Naive thymus-derived CD4-positive, alpha-beta T cell (primary cell): ENCODE measurements at regions not wholly inside any gene's neighbourhood (a gene's known extent, or its start where the extent isn't known, plus 50 kb on each side); places are given as distances from the start of the nearest gene placed in this dataset.

Source experiments
- ATAC-seq: fragments of 150-1000 bp; cut with Tn5 transposase; 2 replicates; pipeline ENCODE4 v1.10.0; 2021; ENCODE audit warnings: mild to moderate bottlenecking, moderate library complexity
- CTCF ChIA-PET: fragments of 350-600 bp; sonication (Branson Sonifier 250); formaldehyde crosslinking; loops from one replicate; lab custom pipeline; 2021; ENCODE audit warnings: antibody characterized with exemption; lab: Charles Lee
- POLR2A ChIA-PET: fragments of 350-600 bp; sonication (Branson Sonifier 250); formaldehyde crosslinking; loops from one replicate; lab custom pipeline; 2021; ENCODE audit warnings: antibody characterized with exemption, inconsistent platforms; lab: Charles Lee
- DNase-seq, 9 donors: peaks; one replicate each; pipeline versions ENCODE4 v3.0.0 to v3.0.0-alpha.2; 2020 to 2022; ENCODE audit warnings: mixed read lengths in 1 of 9
- H3K27ac ChIP-seq: one replicate; pipeline ENCODE4 v1.7.0; 2013; ENCODE audit warnings: mild to moderate bottlenecking, low read depth, low read length, moderate library complexity
- H3K27me3 ChIP-seq, 2 donors: one replicate each; pipeline ENCODE4 v1.7.0; 2013; ENCODE audit warnings: low read length in 2 of 2, mild to moderate bottlenecking in 2 of 2, moderate library complexity in 2 of 2; ENCODE audit not compliant: control insufficient read depth in 2 of 2, insufficient read depth in 2 of 2
- H3K36me3 ChIP-seq, 3 experiments: 1 replicate in 2 of 3; 2 replicates in 1 of 3; pipeline ENCODE4 v1.7.0; 2013; ENCODE audit warnings: low read length in 3 of 3, mild to moderate bottlenecking in 3 of 3, moderate library complexity in 1 of 3; ENCODE audit not compliant: insufficient read depth in 3 of 3, control insufficient read depth in 2 of 3
- H3K4me1 ChIP-seq, 2 donors: one replicate each; pipeline ENCODE4 v1.7.0; 2013; ENCODE audit warnings: low read length in 2 of 2, mild to moderate bottlenecking in 2 of 2, moderate library complexity in 1 of 2; ENCODE audit not compliant: control insufficient read depth in 2 of 2, insufficient read depth in 2 of 2
- H3K4me3 ChIP-seq: 2 replicates; pipeline ENCODE4 v1.7.0; 2013; ENCODE audit warnings: mild to moderate bottlenecking, low read length
- H3K9me3 ChIP-seq, 3 experiments: 1 replicate in 2 of 3; 2 replicates in 1 of 3; pipeline ENCODE4 v1.7.0; 2013; ENCODE audit warnings: low read length in 3 of 3; ENCODE audit not compliant: control insufficient read depth in 2 of 3
- H3K27ac Mint-ChIP-seq, 9 donors: one replicate each; pipeline ENCODE4 v1.8.0; 2020 to 2022; ENCODE audit warnings: mixed read lengths in 9 of 9, mild to moderate bottlenecking in 8 of 9, moderate library complexity in 5 of 9, inconsistent platforms in 2 of 9
- H3K27me3 Mint-ChIP-seq, 5 donors: one replicate each; pipeline ENCODE4 v1.8.0; 2021 to 2022; ENCODE audit warnings: mixed read lengths in 5 of 5, mild to moderate bottlenecking in 1 of 5
- H3K36me3 Mint-ChIP-seq, 5 donors: one replicate each; pipeline ENCODE4 v1.8.0; 2020 to 2022; ENCODE audit warnings: mixed read lengths in 5 of 5, mild to moderate bottlenecking in 3 of 5, inconsistent platforms in 1 of 5
- H3K4me1 Mint-ChIP-seq, 7 donors: one replicate each; pipeline ENCODE4 v1.8.0; 2020 to 2022; ENCODE audit warnings: mixed read lengths in 7 of 7, mild to moderate bottlenecking in 3 of 7, inconsistent platforms in 1 of 7
- H3K4me3 Mint-ChIP-seq, 10 donors: one replicate each; pipeline ENCODE4 v1.8.0; 2020 to 2022; ENCODE audit warnings: mild to moderate bottlenecking in 10 of 10, mixed read lengths in 10 of 10, moderate library complexity in 6 of 10, inconsistent platforms in 2 of 10
- H3K9me3 Mint-ChIP-seq, 11 donors: one replicate each; pipeline ENCODE4 v1.8.0; 2020 to 2022; ENCODE audit warnings: mixed read lengths in 11 of 11, mild to moderate bottlenecking in 4 of 11, inconsistent platforms in 1 of 11, moderate library complexity in 1 of 11
- intact Hi-C, 2 donors: fragments of 100-400 bp; cut with micrococcal nuclease; formaldehyde crosslinking; loops; one replicate each; pipeline ENCODE4 v1.15.1; 2023

DNA sequence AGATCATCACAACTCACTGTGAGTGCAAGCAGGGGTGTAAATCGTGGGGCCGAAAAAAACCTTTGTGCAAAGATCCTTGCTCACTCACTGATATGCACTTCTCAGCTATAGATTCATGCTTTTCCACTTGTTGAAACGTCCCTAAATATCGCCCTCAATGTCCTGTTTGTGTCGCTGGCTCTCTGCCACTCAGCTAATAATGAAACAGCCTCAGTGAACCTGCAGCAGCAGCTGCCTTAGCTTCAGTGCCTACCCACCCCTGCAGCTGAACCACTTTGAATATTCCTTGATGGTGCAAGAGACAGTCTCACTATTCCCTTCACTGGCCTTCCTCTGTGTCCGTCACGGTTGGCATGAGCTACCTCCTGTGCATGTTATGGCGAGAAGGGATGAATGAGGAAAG lies 128.9 kb upstream of the NAA20 start:
- H3K36me3 Mint-ChIP-seq: no peaks in the 10 kb centered on the region
- H3K4me3 Mint-ChIP-seq: no peak overlapping the region
- Histone ChIP-seq H3K4me3 (no peak overlapping the region), H3K9me3 (no peaks in the 10 kb centered on the region), H3K4me1 (no peaks in the 10 kb centered on the region), H3K27me3 (no peaks in the 10 kb centered on the region), H3K36me3 (no peaks in the 10 kb centered on the region), H3K27ac (no peak overlapping the region)
- H3K4me1 Mint-ChIP-seq: no peaks in the 10 kb centered on the region
- ChIA-PET CTCF (interaction anchor here (0.7 kb wide), 1 partner anchor 226 kb away, joined by 3 read pairs; no protein-coding TSS in a partner anchor), POLR2A (no interaction called here)
- peaks cover 0 to 5% (median 0%) of the 10 kb centered on the region in 11 donors for H3K9me3 Mint-ChIP-seq
- H3K27me3 Mint-ChIP-seq: peaks cover 16 to 28% (median 25%) of the 10 kb centered on the region in 5 donors
- DNase-seq (no peak), ATAC-seq (no peak)
- H3K27ac Mint-ChIP-seq: no peak overlapping the region
- intact Hi-C loops: no loop called here

- no peaks in the 10 kb centered on the region for H3K36me3 Mint-ChIP-seq
- CTCF ChIA-PET: interaction anchor here (0.7 kb wide), 1 partner anchor 227 kb away, joined by 3 read pairs; no protein-coding TSS in a partner anchor
Observed at GRCh38 chr20:19889011-19889953, 127.9 kb upstream of the NAA20 start.

DNA sequence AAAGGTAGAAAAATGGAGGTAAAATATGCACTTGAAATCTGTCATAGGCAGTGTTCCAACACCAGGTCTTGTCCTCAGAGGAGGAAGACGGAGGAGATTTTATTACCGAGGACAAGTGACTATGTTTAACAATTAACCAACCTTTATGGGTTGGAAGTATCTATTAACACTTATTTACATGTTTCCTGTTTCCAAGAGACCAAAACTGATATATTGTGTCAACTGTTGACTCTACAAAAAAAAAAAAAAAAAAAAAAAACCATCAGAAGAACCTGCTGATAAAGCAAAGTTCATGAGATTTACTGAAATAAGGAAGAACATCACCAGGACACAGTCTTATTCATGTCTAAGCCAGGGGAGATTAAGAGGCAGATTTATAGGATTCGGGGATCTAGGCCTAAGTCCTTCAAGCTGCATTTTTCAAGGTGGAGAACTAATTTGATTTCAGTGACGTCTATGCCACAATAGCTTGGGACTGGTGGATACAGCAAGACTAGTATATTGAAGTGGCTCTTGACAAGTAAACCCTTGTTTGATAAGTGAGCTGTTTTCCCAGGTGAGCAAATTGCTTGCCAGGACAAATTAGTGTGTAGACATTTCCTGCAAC lies 126.6 kb upstream of the NAA20 start:
- DNase-seq (no peak), ATAC-seq (no peak)
- Histone ChIP-seq H3K27ac (no peak overlapping the region), H3K9me3 (no peaks in the 10 kb centered on the region), H3K27me3 (no peaks in the 10 kb centered on the region), H3K4me1 (no peaks in the 10 kb centered on the region), H3K4me3 (no peak overlapping the region), H3K36me3 (no peaks in the 10 kb centered on the region)
- peaks cover 0 to 5% (median 0%) of the 10 kb centered on the region in 11 donors for H3K9me3 Mint-ChIP-seq
- intact Hi-C loops: no loop called here
- CTCF ChIA-PET: no interaction called here
- POLR2A ChIA-PET: no interaction called here
- no peaks in the 10 kb centered on the region for H3K36me3 Mint-ChIP-seq
- peaks cover 11 to 34% (median 28%) of the 10 kb centered on the region in 5 donors for H3K27me3 Mint-ChIP-seq
- H3K4me3 Mint-ChIP-seq: no peak overlapping the region
- H3K27ac Mint-ChIP-seq: no peak overlapping the region
- H3K4me1 Mint-ChIP-seq: no peaks in the 10 kb centered on the region

More at GRCh38 chr20:19889011-19889953, 127.9 kb upstream of the NAA20 start:
- intact Hi-C loops: no loop called here
- ATAC-seq (no peak), DNase-seq (no peak)
- Histone ChIP-seq H3K4me1 (no peaks in the 10 kb centered on the region), H3K9me3 (no peaks in the 10 kb centered on the region), H3K27me3 (no peaks in the 10 kb centered on the region), H3K27ac (no peak overlapping the region), H3K4me3 (no peak overlapping the region), H3K36me3 (no peaks in the 10 kb centered on the region)
- H3K4me3 Mint-ChIP-seq: no peak overlapping the region
- H3K27ac Mint-ChIP-seq: no peak overlapping the region
- peaks cover 0 to 5% (median 0%) of the 10 kb centered on the region in 11 donors for H3K9me3 Mint-ChIP-seq
- H3K4me1 Mint-ChIP-seq: no peaks in the 10 kb centered on the region
- peaks cover 16 to 28% (median 26%) of the 10 kb centered on the region in 5 donors for H3K27me3 Mint-ChIP-seq
- POLR2A ChIA-PET: no interaction called here

GRCh38 chr20:19893356-19893755 lies 123.8 kb upstream of the NAA20 start:
- H3K4me3 Mint-ChIP-seq: no peak overlapping the region
- H3K27ac ChIP-seq: no peak overlapping the region
- H3K4me1 Mint-ChIP-seq: no peaks in the 10 kb centered on the region
- H3K27me3 Mint-ChIP-seq: peaks cover 11 to 35% (median 28%) of the 10 kb centered on the region in 5 donors
- no peaks in the 10 kb centered on the region for H3K4me1 ChIP-seq
- H3K9me3 Mint-ChIP-seq: peaks cover 0 to 12% (median 0%) of the 10 kb centered on the region in 11 donors
- H3K9me3 ChIP-seq: no peaks in the 10 kb centered on the region
- no peak overlapping the region for H3K4me3 ChIP-seq
- CTCF ChIA-PET: no interaction called here
- H3K36me3 ChIP-seq: no peaks in the 10 kb centered on the region
- POLR2A ChIA-PET: no interaction called here
- no peak for ATAC-seq
- DNase-seq: no peak
- no peak overlapping the region for H3K27ac Mint-ChIP-seq
- no peaks in the 10 kb centered on the region for H3K27me3 ChIP-seq
- no peaks in the 10 kb centered on the region for H3K36me3 Mint-ChIP-seq
- intact Hi-C loops: no loop called here

- Histone ChIP-seq H3K36me3 (no peaks in the 10 kb centered on the region), H3K4me3 (no peak overlapping the region), H3K4me1 (no peaks in the 10 kb centered on the region), H3K9me3 (no peaks in the 10 kb centered on the region), H3K27me3 (no peaks in the 10 kb centered on the region), H3K27ac (no peak overlapping the region)
- H3K9me3 Mint-ChIP-seq: peaks cover 5 to 27% (median 10%) of the 10 kb centered on the region in 11 donors
- DNase-seq (no peak), ATAC-seq (no peak)
- CTCF ChIA-PET: no interaction called here
- intact Hi-C loops: no loop called here
- no peak overlapping the region for H3K4me3 Mint-ChIP-seq
- no peaks in the 10 kb centered on the region for H3K4me1 Mint-ChIP-seq
- POLR2A ChIA-PET: no interaction called here
- H3K27me3 Mint-ChIP-seq: peaks cover 0 to 26% (median 14%) of the 10 kb centered on the region in 5 donors
- no peak overlapping the region for H3K27ac Mint-ChIP-seq
- H3K36me3 Mint-ChIP-seq: peaks cover 0 to 6% (median 0%) of the 10 kb centered on the region in 5 donors
Observed at GRCh38 chr20:19895761-19896160, 121.4 kb upstream of the NAA20 start.

DNA sequence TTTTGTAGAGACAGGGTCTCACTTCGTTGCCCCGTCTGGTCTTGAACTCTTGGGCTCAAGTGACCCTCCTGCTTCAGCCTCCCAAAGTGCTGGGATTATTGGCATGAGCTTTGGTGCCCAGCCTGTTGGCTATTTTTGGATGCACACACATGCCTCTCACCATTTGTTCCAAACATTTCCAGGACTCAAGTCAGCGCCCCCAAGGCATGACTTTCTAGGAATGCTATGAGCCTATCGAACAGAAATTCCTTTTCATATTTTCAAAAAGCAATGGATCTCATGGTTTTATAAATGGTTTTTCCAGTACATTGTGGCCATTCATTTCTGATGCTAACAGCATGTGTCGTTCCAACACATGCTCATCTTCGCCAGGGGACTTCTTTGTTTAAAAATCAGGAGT lies 119.3 kb upstream of the NAA20 start:
- no peak overlapping the region for H3K4me3 ChIP-seq
- peaks cover 0 to 1% (median 0%) of the 10 kb centered on the region in 7 donors for H3K4me1 Mint-ChIP-seq
- no peak overlapping the region for H3K27ac Mint-ChIP-seq
- H3K27me3 ChIP-seq: no peaks in the 10 kb centered on the region
- no peak overlapping the region for H3K4me3 Mint-ChIP-seq
- H3K4me1 ChIP-seq: no peaks in the 10 kb centered on the region
- no peaks in the 10 kb centered on the region for H3K9me3 ChIP-seq
- peaks cover 0 to 6% (median 0%) of the 10 kb centered on the region in 5 donors for H3K36me3 Mint-ChIP-seq
- DNase-seq (no peak), ATAC-seq (no peak)
- H3K27me3 Mint-ChIP-seq: peaks cover 0 to 23% (median 13%) of the 10 kb centered on the region in 5 donors
- ChIA-PET CTCF (interaction anchor here (1.0 kb wide), 1 partner anchor 22 kb away, joined by 8 read pairs; no protein-coding TSS in a partner anchor), POLR2A (no interaction called here)
- intact Hi-C loops: no loop called here
- no peak overlapping the region for H3K27ac ChIP-seq
- H3K9me3 Mint-ChIP-seq: peaks cover 5 to 23% (median 10%) of the 10 kb centered on the region in 11 donors
- no peaks in the 10 kb centered on the region for H3K36me3 ChIP-seq
